Panc1 (cell line): ENCODE measurements at regions not wholly inside any gene's neighbourhood (a gene's known extent, or its start where the extent isn't known, plus 50 kb on each side); places are given as distances from the start of the nearest gene placed in this dataset.

Experiments used
- ATAC-seq: fragments of 200-7000 bp; cut with Tn5 transposase; 2 replicates; pipeline ENCODE4 v1.9.1; 2020; ENCODE audit warnings: mild to moderate bottlenecking, moderate library complexity
- BruUV-seq: library from RNA; stranded (reverse); fragments of 400-500 nt; replicated peaks from 2 replicates; lab custom pipeline; 2021; lab: Mats Ljungman, UMichigan
- CTCF ChIA-PET: fragments of 300-600 bp; sonication (Branson Sonifier 250); formaldehyde crosslinking; loops from one replicate; lab custom pipeline; 2022; ENCODE audit warnings: antibody characterized with exemption; lab: Charles Lee
- POLR2A ChIA-PET: fragments of 300-600 bp; sonication (Branson Sonifier 250); formaldehyde crosslinking; loops from one replicate; lab custom pipeline; 2022; ENCODE audit warnings: antibody characterized with exemption; lab: Charles Lee
- DNase-seq: peaks from one replicate; pipeline ENCODE4 v3.0.0-alpha.2; 2010; ENCODE audit warnings: low read depth, low spot score
- H3K27ac ChIP-seq: 2 replicates; pipeline ENCODE4 v1.5.1; 2011; ENCODE audit warnings: mild to moderate bottlenecking, low read length, inconsistent platforms
- H3K27me3 ChIP-seq: fragments of 200-500 bp; sonication (Bioruptor generic); 2 replicates; pipeline ENCODE4 v1.6.0; 2014; ENCODE audit warnings: low read length, inconsistent platforms; ENCODE audit not compliant: control insufficient read depth, insufficient read depth
- H3K36me3 ChIP-seq: fragments of 200-500 bp; sonication (Bioruptor generic); 2 replicates; pipeline ENCODE4 v1.5.1; 2014; ENCODE audit warnings: inconsistent platforms, mild to moderate bottlenecking, low read length, moderate library complexity; ENCODE audit not compliant: control insufficient read depth, insufficient read depth
- H3K4me1 ChIP-seq: 2 replicates; pipeline ENCODE4 v1.5.1; 2011; ENCODE audit warnings: inconsistent platforms, mild to moderate bottlenecking, low read length, moderate library complexity; ENCODE audit not compliant: control insufficient read depth, insufficient read depth
- H3K4me3 ChIP-seq, 2 experiments: 2 replicates each; pipeline ENCODE4 v1.5.1; 2011 to 2012; ENCODE audit warnings: low read depth in 2 of 2, low read length in 2 of 2, mild to moderate bottlenecking in 2 of 2, inconsistent platforms in 1 of 2, moderate library complexity in 1 of 2
- H3K9me3 ChIP-seq: fragments of 200-500 bp; sonication (Bioruptor generic); 2 replicates; pipeline ENCODE4 v1.5.1; 2014; ENCODE audit warnings: low read depth, mild to moderate bottlenecking, inconsistent platforms, low read length, moderate library complexity; ENCODE audit not compliant: control insufficient read depth, insufficient read depth
- POLR2AphosphoS5 ChIP-seq: IDR thresholded peaks from 2 replicates; pipeline ENCODE4 v1.6.1; 2012; ENCODE audit warnings: mild to moderate bottlenecking, low read depth, low read length, moderate library complexity
- SIN3A ChIP-seq: IDR thresholded peaks from 2 replicates; pipeline ENCODE4 v1.6.1; 2012; ENCODE audit warnings: low read depth, mild to moderate bottlenecking, low read length, moderate library complexity, borderline replicate concordance; ENCODE audit not compliant: insufficient read depth
- TCF7L2 ChIP-seq: IDR thresholded peaks from 2 replicates; pipeline ENCODE4 v1.6.1; 2011; ENCODE audit warnings: mild to moderate bottlenecking, low read depth, low read length, inconsistent platforms
- in situ Hi-C: cut with HindIII; loops from 2 replicates; pipeline ENCODE4 v1.10.0; 2016; ENCODE audit warnings: low sequenced_read_pairs, low pct_unique_long_range_greater_than_20kb
- intact Hi-C: fragments of 100-400 bp; cut with micrococcal nuclease; formaldehyde crosslinking; loops from one replicate; pipeline ENCODE4 v1.10.0; 2022; ENCODE audit not compliant: unreplicated experiment
- TF ChIP-seq, protein P1 (sequence below): fragments of 450-650 bp; IDR thresholded peaks from 2 replicates; pipeline ENCODE4 v1.5.1; 2017; ENCODE audit warnings: mild to moderate bottlenecking
- TF ChIP-seq, protein P2 (sequence below), 2 experiments: IDR thresholded peaks; 2 replicates each; pipeline ENCODE4 v1.6.1; 2011 to 2012; ENCODE audit warnings: low read depth in 2 of 2, control low read depth in 1 of 2, low read length in 1 of 2, mild to moderate bottlenecking in 1 of 2, moderate library complexity in 1 of 2; ENCODE audit not compliant: insufficient read depth in 1 of 2

DNA sequence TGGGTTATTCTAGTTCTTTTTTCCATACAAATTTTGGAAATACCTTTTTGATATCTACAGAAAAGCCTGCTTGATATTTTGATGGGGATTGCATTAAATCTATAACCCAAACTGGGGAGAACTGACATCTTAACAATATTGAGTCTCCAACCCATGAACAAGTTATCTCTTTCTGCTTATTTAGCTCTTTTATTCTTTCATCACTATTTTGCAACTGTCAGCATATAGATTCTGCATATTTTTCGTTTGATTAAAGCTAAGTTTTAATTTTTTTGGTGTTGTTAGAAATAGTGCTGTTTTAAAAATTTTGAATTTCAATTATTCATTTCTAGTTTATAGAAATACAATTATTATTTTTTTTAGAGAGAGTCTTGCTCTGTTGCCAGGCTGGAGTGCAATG, 97.9 kb downstream of the EMX2 start:
- Histone ChIP-seq H3K27ac (no peak overlapping the region), H3K27me3 (peaks cover 13% of the 10 kb centered on the region; the same call in 1 of the 2 replicates), H3K4me1 (no peaks in the 10 kb centered on the region), H3K36me3 (no peaks in the 10 kb centered on the region), H3K9me3 (no peaks in the 10 kb centered on the region), H3K4me3 (no peak overlapping the region)
- CTCF ChIA-PET = no interaction called here
- TF ChIP-seq, protein P1, sequence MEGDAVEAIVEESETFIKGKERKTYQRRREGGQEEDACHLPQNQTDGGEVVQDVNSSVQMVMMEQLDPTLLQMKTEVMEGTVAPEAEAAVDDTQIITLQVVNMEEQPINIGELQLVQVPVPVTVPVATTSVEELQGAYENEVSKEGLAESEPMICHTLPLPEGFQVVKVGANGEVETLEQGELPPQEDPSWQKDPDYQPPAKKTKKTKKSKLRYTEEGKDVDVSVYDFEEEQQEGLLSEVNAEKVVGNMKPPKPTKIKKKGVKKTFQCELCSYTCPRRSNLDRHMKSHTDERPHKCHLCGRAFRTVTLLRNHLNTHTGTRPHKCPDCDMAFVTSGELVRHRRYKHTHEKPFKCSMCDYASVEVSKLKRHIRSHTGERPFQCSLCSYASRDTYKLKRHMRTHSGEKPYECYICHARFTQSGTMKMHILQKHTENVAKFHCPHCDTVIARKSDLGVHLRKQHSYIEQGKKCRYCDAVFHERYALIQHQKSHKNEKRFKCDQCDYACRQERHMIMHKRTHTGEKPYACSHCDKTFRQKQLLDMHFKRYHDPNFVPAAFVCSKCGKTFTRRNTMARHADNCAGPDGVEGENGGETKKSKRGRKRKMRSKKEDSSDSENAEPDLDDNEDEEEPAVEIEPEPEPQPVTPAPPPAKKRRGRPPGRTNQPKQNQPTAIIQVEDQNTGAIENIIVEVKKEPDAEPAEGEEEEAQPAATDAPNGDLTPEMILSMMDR = no peak
- TF ChIP-seq, protein P2, sequence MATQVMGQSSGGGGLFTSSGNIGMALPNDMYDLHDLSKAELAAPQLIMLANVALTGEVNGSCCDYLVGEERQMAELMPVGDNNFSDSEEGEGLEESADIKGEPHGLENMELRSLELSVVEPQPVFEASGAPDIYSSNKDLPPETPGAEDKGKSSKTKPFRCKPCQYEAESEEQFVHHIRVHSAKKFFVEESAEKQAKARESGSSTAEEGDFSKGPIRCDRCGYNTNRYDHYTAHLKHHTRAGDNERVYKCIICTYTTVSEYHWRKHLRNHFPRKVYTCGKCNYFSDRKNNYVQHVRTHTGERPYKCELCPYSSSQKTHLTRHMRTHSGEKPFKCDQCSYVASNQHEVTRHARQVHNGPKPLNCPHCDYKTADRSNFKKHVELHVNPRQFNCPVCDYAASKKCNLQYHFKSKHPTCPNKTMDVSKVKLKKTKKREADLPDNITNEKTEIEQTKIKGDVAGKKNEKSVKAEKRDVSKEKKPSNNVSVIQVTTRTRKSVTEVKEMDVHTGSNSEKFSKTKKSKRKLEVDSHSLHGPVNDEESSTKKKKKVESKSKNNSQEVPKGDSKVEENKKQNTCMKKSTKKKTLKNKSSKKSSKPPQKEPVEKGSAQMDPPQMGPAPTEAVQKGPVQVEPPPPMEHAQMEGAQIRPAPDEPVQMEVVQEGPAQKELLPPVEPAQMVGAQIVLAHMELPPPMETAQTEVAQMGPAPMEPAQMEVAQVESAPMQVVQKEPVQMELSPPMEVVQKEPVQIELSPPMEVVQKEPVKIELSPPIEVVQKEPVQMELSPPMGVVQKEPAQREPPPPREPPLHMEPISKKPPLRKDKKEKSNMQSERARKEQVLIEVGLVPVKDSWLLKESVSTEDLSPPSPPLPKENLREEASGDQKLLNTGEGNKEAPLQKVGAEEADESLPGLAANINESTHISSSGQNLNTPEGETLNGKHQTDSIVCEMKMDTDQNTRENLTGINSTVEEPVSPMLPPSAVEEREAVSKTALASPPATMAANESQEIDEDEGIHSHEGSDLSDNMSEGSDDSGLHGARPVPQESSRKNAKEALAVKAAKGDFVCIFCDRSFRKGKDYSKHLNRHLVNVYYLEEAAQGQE (IDR thresholded peaks at IDR 0.05; ENCODE audit: insufficient read depth in 1 of 2, low read depth in 2 of 2, low read length in 1 of 2) = no peak
- TF ChIP-seq TCF7L2 (no peak), POLR2AphosphoS5 (no peak), SIN3A (no peak)
- DNase-seq = no peak
- intact Hi-C loops (no loop called here), in situ Hi-C loops (no loop called here)
- POLR2A ChIA-PET = no interaction called here
- BruUV-seq = no TSS peak
- no peak for ATAC-seq

- peaks cover 11% of the 10 kb centered on the region; the same call in 1 of the 2 replicates for H3K27me3 ChIP-seq
- BruUV-seq = no TSS peak
- no peak for DNase-seq
- no peak overlapping the region for H3K4me3 ChIP-seq
- in situ Hi-C loops = no loop called here
- no peaks in the 10 kb centered on the region for H3K4me1 ChIP-seq
- intact Hi-C loops = no loop called here
- ChIA-PET POLR2A (interaction anchor here (0.7 kb wide), 1 partner anchor 18 kb away, joined by 8 read pairs; no protein-coding TSS in a partner anchor), CTCF (no interaction called here)
- H3K36me3 ChIP-seq = no peaks in the 10 kb centered on the region
- H3K9me3 ChIP-seq = no peaks in the 10 kb centered on the region
- no peak overlapping the region for H3K27ac ChIP-seq
- TF ChIP-seq TCF7L2 (no peak), POLR2AphosphoS5 (no peak), SIN3A (no peak)
- TF ChIP-seq, protein P2 (IDR thresholded peaks at IDR 0.05; ENCODE audit: insufficient read depth in 1 of 2, low read depth in 2 of 2, low read length in 1 of 2) = no peak
- TF ChIP-seq, protein P1 = no peak
- no peak for ATAC-seq
Measured at GRCh38 chr10:117646718-117647117, 104.2 kb downstream of the EMX2 start.
